HCT116 (cell line): ENCODE measurements at regions not wholly inside any gene's neighbourhood (a gene's known extent, or its start where the extent isn't known, plus 50 kb on each side); places are given as distances from the start of the nearest gene placed in this dataset.

Experiments used
- CTCF ChIP-seq, 3 experiments: fragments of 200-600 bp in 1 of 3; sonication (generic) in 1 of 3; IDR thresholded peaks in 2 of 3; conservative IDR thresholded peaks in 1 of 3; 2 replicates each; pipeline ENCODE4 v1.5.1; 2012 to 2017; ENCODE audit warnings: low read depth in 2 of 3, low read length in 2 of 3, antibody characterized with exemption in 1 of 3, borderline replicate concordance in 1 of 3, control low read depth in 1 of 3, mild to moderate bottlenecking in 1 of 3, mixed read lengths in 1 of 3, mixed run types in 1 of 3, moderate library complexity in 1 of 3; ENCODE audit not compliant: insufficient read depth in 1 of 3
- JUND ChIP-seq: IDR thresholded peaks from 2 replicates; pipeline ENCODE4 v1.6.1; 2012
- MAX ChIP-seq: IDR thresholded peaks from 2 replicates; pipeline ENCODE4 v1.6.1; 2012
- POLR2A ChIP-seq: IDR thresholded peaks from 2 replicates; pipeline ENCODE4 v1.7.0; 2011; ENCODE audit warnings: borderline replicate concordance; ENCODE audit not compliant: insufficient read depth, insufficient read length; ENCODE audit errors: extremely low read depth
- SP1 ChIP-seq: IDR thresholded peaks from 2 replicates; pipeline ENCODE4 v1.6.1; 2012; ENCODE audit warnings: low read depth
- ZBTB33 ChIP-seq: IDR thresholded peaks from 2 replicates; pipeline ENCODE4 v1.6.1; 2011; ENCODE audit warnings: mild to moderate bottlenecking, low read length, moderate library complexity; ENCODE audit not compliant: insufficient replicate concordance; ENCODE audit errors: extremely low read depth

- TF ChIP-seq SP1 (no peak), POLR2A (no peak), CTCF (IDR thresholded peaks at IDR 0.05 in 2 of 3, conservative IDR thresholded peaks at IDR 0.05 in 1 of 3; ENCODE audit: borderline replicate concordance in 1 of 3, insufficient read depth in 1 of 3, low read depth in 2 of 3, low read length in 2 of 3) (no peak), JUND (no peak), ZBTB33 (no peak), MAX (no peak)
Measured at GRCh38 chr15:96792216-96792615, 461.7 kb downstream of the NR2F2 start.
